Neural progenitor cell (in vitro differentiated cells): ENCODE measurements at regions not wholly inside any gene's neighbourhood (a gene's known extent, or its start where the extent isn't known, plus 50 kb on each side); places are given as distances from the start of the nearest gene placed in this dataset.

Experiments used
- EZH2 ChIP-seq: fragments of 200-600 bp; sonication (generic); IDR thresholded peaks from 2 replicates; pipeline ENCODE4 v1.6.1; 2017; ENCODE audit warnings: antibody characterized with exemption, mild to moderate bottlenecking, moderate library complexity
- EZH2phosphoT487 ChIP-seq: fragments of 200-600 bp; sonication (generic); IDR thresholded peaks from 2 replicates; pipeline ENCODE4 v1.6.1; 2017; ENCODE audit warnings: antibody characterized with exemption
- TF ChIP-seq, protein P1 (sequence below): fragments of 200-600 bp; sonication (generic); IDR thresholded peaks from 2 replicates; pipeline ENCODE4 v1.5.1; 2017; ENCODE audit warnings: antibody characterized with exemption, mild to moderate bottlenecking

DNA sequence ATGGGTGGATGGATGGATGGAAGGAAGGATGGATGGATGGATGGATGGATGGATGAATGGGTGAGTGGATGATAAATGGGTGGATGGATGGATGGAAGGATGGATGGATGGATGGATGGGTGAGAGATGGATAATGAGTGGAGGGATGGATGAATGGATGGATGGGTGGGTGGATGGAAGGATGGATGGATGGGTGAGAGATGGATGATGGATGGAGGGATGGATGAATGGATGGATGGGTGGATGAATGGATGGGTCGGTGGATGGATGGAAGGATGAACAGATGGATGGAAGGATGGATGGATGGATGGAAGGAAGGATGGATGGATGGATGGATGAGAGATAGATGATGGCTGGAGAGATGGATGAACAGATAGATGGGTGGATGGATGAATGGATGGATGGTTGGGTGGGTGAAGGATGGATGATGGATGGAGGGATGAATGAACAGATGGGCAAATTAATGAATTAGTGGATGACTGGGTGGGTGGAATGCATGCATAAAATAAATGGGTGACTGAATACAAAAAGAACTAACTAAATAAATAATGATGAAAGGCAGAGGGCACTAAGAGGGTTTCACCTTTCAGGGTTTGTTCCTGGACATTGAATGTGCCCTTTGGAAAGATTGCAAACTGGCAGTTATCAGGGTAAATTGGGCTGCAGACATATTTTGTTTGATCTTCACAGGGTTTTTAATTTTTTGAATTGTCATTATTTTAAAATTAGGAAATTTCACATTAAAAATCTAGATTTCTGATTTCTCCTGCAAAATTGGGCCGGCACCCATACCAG, 50.9 kb upstream of the PTPN1 start:
- TF ChIP-seq, protein P1, sequence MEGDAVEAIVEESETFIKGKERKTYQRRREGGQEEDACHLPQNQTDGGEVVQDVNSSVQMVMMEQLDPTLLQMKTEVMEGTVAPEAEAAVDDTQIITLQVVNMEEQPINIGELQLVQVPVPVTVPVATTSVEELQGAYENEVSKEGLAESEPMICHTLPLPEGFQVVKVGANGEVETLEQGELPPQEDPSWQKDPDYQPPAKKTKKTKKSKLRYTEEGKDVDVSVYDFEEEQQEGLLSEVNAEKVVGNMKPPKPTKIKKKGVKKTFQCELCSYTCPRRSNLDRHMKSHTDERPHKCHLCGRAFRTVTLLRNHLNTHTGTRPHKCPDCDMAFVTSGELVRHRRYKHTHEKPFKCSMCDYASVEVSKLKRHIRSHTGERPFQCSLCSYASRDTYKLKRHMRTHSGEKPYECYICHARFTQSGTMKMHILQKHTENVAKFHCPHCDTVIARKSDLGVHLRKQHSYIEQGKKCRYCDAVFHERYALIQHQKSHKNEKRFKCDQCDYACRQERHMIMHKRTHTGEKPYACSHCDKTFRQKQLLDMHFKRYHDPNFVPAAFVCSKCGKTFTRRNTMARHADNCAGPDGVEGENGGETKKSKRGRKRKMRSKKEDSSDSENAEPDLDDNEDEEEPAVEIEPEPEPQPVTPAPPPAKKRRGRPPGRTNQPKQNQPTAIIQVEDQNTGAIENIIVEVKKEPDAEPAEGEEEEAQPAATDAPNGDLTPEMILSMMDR = no peak
- TF ChIP-seq EZH2 (no peak), EZH2phosphoT487 (no peak)
